Suprapubic skin (tissue), 4 donors: ENCODE measurements at regions not wholly inside any gene's neighbourhood (a gene's known extent, or its start where the extent isn't known, plus 50 kb on each side); places are given as distances from the start of the nearest gene placed in this dataset.

Experiments
- CTCF ChIP-seq, 2 donors: fragments of 200-600 bp in 1 of 2; fragments of 450-650 bp in 1 of 2; sonication (generic) in 1 of 2; IDR thresholded peaks; one replicate each; pipeline ENCODE4 v1.5.1; 2016 to 2019; ENCODE audit warnings: antibody characterized with exemption in 2 of 2, mild to moderate bottlenecking in 1 of 2, moderate library complexity in 1 of 2
- EP300 ChIP-seq: sonication (generic); formaldehyde crosslinking; IDR thresholded peaks from one replicate; pipeline ENCODE4 v1.6.1; 2017; ENCODE audit warnings: antibody characterized with exemption
- POLR2A ChIP-seq, 2 donors: fragments of 450-650 bp; IDR thresholded peaks; one replicate each; pipeline ENCODE4 v1.6.1; 2017; ENCODE audit warnings: antibody characterized with exemption in 2 of 2, mild to moderate bottlenecking in 2 of 2, moderate library complexity in 2 of 2
- POLR2AphosphoS5 ChIP-seq, 3 donors: sonication (generic); formaldehyde crosslinking; IDR thresholded peaks; one replicate each; pipeline ENCODE4 v1.6.1; 2017; ENCODE audit warnings: antibody characterized with exemption in 3 of 3

GRCh38 chr1:72606216-72606810 lies 324.0 kb upstream of the NEGR1 start:
- no peak for TF ChIP-seq EP300
- no peak for TF ChIP-seq CTCF (IDR thresholded peaks at IDR 0.05)
- no peak for TF ChIP-seq POLR2A (IDR thresholded peaks at IDR 0.05)
- TF ChIP-seq POLR2AphosphoS5 (IDR thresholded peaks at IDR 0.05) = no peak
